Mammary epithelial cell (primary cell): ENCODE measurements at regions not wholly inside any gene's neighbourhood (a gene's known extent, or its start where the extent isn't known, plus 50 kb on each side); places are given as distances from the start of the nearest gene placed in this dataset.

Source experiments
- CTCF ChIP-seq, 2 donors: IDR thresholded peaks in 1 of 2; conservative IDR thresholded peaks in 1 of 2; 2 replicates each; pipeline ENCODE4 v1.5.1; 2011 to 2012; ENCODE audit warnings: inconsistent platforms in 2 of 2, low read length in 2 of 2, mild to moderate bottlenecking in 2 of 2, control low read depth in 1 of 2, low read depth in 1 of 2; ENCODE audit not compliant: insufficient read depth in 1 of 2; ENCODE audit errors: extremely low read depth in 1 of 2
- EZH2 ChIP-seq: IDR thresholded peaks from 2 replicates; pipeline ENCODE4 v1.6.1; 2012; ENCODE audit warnings: low read length, inconsistent platforms, borderline replicate concordance

GRCh38 chr20:22385602-22386305 is 198.6 kb downstream of the FOXA2 start:
- TF ChIP-seq CTCF (conservative IDR thresholded peaks at IDR 0.05 in 1 of 2, IDR thresholded peaks at IDR 0.05 in 1 of 2; ENCODE audit: extremely low read depth in 1 of 2, insufficient read depth in 1 of 2, low read depth in 1 of 2, low read length in 2 of 2) = peak; percentile 32 to 56
- TF ChIP-seq EZH2 = no peak
